ENCODE measurements at regions not wholly inside any gene's neighbourhood (a gene's known extent, or its start where the extent isn't known, plus 50 kb on each side); places are given as distances from the start of the nearest gene placed in this dataset.

DNA sequence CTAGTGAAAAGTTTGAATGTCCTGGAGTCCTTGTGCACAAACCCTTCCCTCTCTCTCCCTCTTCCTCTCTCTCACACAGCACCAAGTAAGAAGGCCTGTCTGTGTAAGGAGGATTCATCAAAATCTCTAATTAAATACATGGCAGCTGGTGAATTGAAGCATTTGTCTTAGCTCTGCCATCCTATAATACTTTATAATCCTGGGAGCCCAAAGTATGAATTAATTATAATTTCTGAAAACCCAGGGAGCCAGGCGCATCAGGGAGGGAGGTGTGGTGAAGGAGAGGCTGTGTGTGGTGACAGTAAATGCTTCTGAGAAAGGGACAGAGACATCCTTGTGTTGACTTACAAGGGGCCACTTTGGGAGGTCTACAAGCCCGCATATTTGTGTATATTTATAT is 691.4 kb upstream of the EEF2KMT start:
- DNase-seq (ENCODE audit: low read depth): no peak
- TF ChIP-seq MYC (IDR thresholded peaks at IDR 0.05; ENCODE audit: low read depth, low read length) (no peak), POLR2A (IDR thresholded peaks at IDR 0.05; ENCODE audit: extremely low read depth, insufficient read length) (no peak)
- TF ChIP-seq, protein P1, sequence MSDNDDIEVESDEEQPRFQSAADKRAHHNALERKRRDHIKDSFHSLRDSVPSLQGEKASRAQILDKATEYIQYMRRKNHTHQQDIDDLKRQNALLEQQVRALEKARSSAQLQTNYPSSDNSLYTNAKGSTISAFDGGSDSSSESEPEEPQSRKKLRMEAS (IDR thresholded peaks at IDR 0.05; ENCODE audit: low read depth, low read length): no peak
- TF ChIP-seq, protein P2, sequence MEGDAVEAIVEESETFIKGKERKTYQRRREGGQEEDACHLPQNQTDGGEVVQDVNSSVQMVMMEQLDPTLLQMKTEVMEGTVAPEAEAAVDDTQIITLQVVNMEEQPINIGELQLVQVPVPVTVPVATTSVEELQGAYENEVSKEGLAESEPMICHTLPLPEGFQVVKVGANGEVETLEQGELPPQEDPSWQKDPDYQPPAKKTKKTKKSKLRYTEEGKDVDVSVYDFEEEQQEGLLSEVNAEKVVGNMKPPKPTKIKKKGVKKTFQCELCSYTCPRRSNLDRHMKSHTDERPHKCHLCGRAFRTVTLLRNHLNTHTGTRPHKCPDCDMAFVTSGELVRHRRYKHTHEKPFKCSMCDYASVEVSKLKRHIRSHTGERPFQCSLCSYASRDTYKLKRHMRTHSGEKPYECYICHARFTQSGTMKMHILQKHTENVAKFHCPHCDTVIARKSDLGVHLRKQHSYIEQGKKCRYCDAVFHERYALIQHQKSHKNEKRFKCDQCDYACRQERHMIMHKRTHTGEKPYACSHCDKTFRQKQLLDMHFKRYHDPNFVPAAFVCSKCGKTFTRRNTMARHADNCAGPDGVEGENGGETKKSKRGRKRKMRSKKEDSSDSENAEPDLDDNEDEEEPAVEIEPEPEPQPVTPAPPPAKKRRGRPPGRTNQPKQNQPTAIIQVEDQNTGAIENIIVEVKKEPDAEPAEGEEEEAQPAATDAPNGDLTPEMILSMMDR (IDR thresholded peaks at IDR 0.05; ENCODE audit: low read depth, low read length): no peak
- no peak overlapping the region for H3K4me3 ChIP-seq (ENCODE audit: low read depth, low read length)

DNA sequence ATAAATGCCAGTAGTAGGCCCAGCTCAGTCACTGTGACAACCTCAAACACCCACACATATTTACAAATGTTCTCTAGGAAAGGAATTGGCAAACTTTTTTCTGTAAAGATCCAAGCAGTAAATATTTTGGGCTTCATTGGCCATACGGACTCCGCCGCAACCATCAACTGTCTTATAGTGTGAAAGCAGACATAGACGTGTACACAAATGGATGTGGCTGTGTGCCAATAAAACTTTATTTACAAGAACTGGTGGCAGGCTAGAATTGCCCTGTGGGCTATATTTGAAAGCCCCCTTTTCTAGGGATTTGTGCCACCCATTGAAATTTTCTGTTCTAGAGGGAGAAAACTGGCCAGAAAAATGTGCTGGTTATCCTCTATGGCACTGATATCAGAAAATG is 683.8 kb upstream of the EEF2KMT start:
- no peak overlapping the region for H3K4me3 ChIP-seq (ENCODE audit: low read depth, low read length)
- TF ChIP-seq POLR2A (IDR thresholded peaks at IDR 0.05; ENCODE audit: extremely low read depth, insufficient read length): no peak
- no peak for DNase-seq (ENCODE audit: low read depth)

DNA sequence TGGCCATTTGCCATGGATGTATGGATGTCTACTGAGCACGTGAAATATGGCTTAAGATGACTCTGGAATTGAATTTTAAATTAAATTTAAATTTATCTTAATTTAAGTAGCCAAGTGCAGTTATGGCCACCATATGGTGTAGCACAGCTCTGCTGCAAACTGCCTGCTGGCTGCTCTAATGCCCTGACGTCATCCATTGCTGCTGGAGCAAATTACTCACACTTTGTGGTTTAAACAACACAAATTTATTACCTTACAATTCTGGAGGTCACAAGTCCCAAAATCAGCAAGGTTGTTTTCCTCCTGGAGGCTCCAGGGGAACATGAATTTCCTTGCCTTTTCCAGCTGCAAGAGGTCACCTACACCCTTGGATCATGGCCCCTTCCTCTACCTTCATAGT is 679.3 kb upstream of the EEF2KMT start:
- no peak for DNase-seq (ENCODE audit: low read depth)
- TF ChIP-seq MYC (IDR thresholded peaks at IDR 0.05; ENCODE audit: low read depth, low read length) (no peak), POLR2A (IDR thresholded peaks at IDR 0.05; ENCODE audit: extremely low read depth, insufficient read length) (no peak)
- TF ChIP-seq, protein P1 (IDR thresholded peaks at IDR 0.05; ENCODE audit: low read depth, low read length): no peak
- TF ChIP-seq, protein P2 (IDR thresholded peaks at IDR 0.05; ENCODE audit: low read depth, low read length): no peak
- no peak overlapping the region for H3K4me3 ChIP-seq (ENCODE audit: low read depth, low read length)

DNA sequence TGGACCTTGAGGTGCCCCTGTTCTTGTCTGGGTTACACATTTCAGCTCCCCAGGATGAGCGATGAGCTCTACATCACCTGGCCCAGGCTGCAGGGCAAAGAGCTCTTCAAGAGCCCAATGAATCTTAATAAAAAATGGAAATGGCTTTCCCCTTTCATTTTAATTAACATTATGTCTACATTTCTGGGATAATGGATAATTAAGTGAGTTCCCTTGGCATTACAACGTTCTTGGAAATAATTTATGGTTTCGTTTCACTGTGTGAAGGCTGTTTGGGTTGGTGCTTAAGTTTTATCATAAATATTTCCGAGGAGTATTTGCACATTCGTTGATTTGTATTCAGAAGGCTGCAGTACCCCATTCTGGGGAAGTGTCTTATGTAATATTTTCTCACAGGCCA is 678.3 kb upstream of the EEF2KMT start:
- no peak for DNase-seq (ENCODE audit: low read depth)
- TF ChIP-seq, protein P1 (IDR thresholded peaks at IDR 0.05; ENCODE audit: low read depth, low read length): no peak
- TF ChIP-seq POLR2A (IDR thresholded peaks at IDR 0.05; ENCODE audit: extremely low read depth, insufficient read length) (no peak), MYC (IDR thresholded peaks at IDR 0.05; ENCODE audit: low read depth, low read length) (no peak)
- H3K4me3 ChIP-seq (ENCODE audit: low read depth, low read length): no peak overlapping the region

DNA sequence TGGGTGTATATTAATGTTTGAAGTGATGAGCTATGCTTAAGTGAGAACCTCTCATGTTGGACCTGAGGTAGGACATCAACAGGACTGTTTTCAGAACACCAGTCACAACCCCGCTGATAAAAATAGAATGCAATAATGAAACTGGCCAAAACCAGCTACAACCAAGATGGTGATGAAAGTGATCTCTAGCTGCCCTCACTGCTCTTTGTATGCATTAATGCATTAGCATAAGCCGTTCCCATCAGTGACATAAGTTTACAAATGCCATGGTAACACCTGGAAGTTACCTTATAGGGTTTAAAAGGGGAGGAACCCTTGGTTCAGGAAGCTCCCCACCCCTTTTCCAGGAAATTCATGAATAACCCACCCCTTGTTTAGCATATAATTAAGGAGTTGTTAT is 672.5 kb upstream of the EEF2KMT start:
- no peak for DNase-seq (ENCODE audit: low read depth)
- TF ChIP-seq, protein P2 (IDR thresholded peaks at IDR 0.05; ENCODE audit: low read depth, low read length): no peak
- TF ChIP-seq, protein P1 (IDR thresholded peaks at IDR 0.05; ENCODE audit: low read depth, low read length): no peak
- no peak for TF ChIP-seq MYC (IDR thresholded peaks at IDR 0.05; ENCODE audit: low read depth, low read length)
- TF ChIP-seq POLR2A (IDR thresholded peaks at IDR 0.05; ENCODE audit: extremely low read depth, insufficient read length): no peak
- no peak overlapping the region for H3K4me3 ChIP-seq (ENCODE audit: low read depth, low read length)

DNA sequence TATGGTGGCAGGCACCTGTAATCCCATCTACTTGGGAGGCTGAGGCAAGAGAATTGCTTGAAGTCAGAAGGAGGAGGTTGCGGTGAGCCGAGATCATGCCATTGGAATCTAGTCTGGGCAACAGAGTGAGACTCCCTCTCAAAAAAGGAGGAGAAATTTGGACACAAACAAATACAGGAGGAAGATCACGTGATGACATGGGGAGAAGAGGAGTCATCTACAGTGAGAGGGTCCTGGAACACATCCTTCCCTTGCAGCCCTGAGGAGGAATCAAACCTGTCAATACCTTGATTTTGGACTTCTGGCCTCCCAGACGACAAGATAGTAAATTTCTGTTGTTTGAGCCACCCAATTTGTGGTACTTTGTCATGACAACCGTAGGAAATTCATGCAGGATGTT is 671.9 kb upstream of the EEF2KMT start:
- TF ChIP-seq MYC (IDR thresholded peaks at IDR 0.05; ENCODE audit: low read depth, low read length) (no peak), POLR2A (IDR thresholded peaks at IDR 0.05; ENCODE audit: extremely low read depth, insufficient read length) (no peak)
- TF ChIP-seq, protein P2 (IDR thresholded peaks at IDR 0.05; ENCODE audit: low read depth, low read length): no peak
- TF ChIP-seq, protein P1 (IDR thresholded peaks at IDR 0.05; ENCODE audit: low read depth, low read length): no peak
- DNase-seq (ENCODE audit: low read depth): no peak

DNA sequence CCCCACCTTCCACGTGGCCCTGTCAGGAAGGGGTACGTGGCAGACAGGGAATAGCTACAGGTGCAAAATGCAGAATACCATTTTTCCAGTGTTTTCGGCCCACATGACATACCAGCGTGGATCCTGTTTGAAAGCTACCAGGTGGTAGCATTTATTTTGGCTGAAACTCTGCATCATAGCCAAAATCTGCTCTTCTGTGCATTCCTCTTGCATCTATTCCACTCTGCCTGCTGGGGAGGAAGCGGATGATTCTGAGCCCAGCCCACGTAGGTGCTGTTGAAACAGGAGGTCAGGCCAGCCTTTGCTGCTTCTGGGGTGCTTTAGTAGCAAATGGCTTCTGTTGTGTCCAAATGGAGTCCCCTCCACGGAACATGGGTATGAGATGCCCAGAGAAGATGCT is 670.9 kb upstream of the EEF2KMT start:
- DNase-seq (ENCODE audit: low read depth): no peak
- TF ChIP-seq, protein P1 (IDR thresholded peaks at IDR 0.05; ENCODE audit: low read depth, low read length): no peak
- TF ChIP-seq, protein P2 (IDR thresholded peaks at IDR 0.05; ENCODE audit: low read depth, low read length): no peak
- TF ChIP-seq MYC (IDR thresholded peaks at IDR 0.05; ENCODE audit: low read depth, low read length): no peak
- no peak overlapping the region for H3K4me3 ChIP-seq (ENCODE audit: low read depth, low read length)

More for the DNA sequence above, 671.9 kb upstream of the EEF2KMT start:
- H3K4me3 ChIP-seq (ENCODE audit: low read depth, low read length): no peak overlapping the region
